NCI-H2227 (cell line): ENCODE measurements at regions not wholly inside any gene's neighbourhood (a gene's known extent, or its start where the extent isn't known, plus 50 kb on each side); places are given as distances from the start of the nearest gene placed in this dataset.

Source experiments
- DNase-seq: peaks from one replicate; lab custom pipeline; 2025; ENCODE audit not compliant: unreplicated experiment; lab: John Stamatoyannopoulos, UW

DNA sequence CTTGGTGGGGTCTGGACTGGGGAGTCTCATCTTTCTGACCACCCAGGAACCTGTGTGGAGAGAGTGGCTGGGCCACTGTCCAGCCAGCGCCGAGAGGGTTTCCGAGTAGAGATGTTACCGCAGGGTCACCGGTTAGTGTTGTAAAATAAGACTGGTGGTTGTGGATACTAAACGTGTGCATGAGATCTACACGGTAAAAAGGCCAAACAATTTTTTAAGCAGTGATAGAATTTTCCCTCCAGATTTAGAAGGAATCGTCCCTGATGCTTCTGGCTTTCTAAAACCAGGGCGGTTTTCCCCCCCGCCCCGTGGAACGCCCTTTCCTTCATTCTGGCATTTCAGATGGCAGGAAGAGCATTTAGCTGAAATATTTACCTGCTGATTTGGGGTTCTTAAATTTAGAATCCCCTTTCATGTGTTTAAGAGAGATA lies 72.6 kb upstream of the PPARA start:
- no peak for DNase-seq

DNA sequence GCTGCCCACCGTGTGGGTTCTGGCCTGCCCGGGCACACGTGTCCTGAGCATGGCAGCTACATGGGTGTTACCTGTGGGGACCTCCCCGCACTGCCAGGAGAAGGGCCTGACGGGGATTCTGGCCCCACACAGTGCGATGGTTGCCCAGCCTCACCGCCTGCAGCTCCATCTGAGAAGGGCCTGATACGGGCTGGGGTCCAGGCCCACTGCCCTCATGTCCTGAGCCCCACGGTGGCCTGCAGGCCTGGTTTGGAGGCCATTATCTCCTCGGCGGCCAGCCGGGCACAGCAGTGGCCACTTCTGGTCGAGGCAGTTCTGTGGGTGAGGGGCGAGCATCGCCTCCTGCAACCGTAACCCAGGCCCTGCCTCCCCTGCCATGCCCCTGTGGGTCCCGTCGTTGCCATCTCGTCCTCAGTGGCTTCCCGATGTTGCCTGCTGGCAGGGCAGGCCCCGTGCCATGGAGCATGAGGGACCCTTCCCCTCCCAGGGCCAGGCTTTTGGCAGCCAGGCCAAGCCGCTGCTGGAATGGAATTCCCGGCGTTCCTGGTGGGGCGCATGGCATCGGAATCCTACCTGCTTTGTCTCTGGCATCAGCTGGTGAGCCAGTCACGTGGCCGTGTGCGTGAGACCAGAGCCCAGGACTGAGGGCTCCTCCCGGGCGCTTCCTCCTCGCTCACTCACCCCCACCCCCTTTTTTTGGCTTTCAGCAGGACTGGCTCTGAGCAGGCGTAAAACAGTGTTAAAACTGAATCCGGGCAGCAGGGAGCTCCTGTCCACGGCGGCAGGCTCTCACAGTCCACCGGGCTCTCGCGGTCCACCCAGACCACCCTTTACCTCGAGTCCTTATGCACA lies 71.9 kb upstream of the PPARA start:
- DNase-seq, result peak; percentile 63

DNA sequence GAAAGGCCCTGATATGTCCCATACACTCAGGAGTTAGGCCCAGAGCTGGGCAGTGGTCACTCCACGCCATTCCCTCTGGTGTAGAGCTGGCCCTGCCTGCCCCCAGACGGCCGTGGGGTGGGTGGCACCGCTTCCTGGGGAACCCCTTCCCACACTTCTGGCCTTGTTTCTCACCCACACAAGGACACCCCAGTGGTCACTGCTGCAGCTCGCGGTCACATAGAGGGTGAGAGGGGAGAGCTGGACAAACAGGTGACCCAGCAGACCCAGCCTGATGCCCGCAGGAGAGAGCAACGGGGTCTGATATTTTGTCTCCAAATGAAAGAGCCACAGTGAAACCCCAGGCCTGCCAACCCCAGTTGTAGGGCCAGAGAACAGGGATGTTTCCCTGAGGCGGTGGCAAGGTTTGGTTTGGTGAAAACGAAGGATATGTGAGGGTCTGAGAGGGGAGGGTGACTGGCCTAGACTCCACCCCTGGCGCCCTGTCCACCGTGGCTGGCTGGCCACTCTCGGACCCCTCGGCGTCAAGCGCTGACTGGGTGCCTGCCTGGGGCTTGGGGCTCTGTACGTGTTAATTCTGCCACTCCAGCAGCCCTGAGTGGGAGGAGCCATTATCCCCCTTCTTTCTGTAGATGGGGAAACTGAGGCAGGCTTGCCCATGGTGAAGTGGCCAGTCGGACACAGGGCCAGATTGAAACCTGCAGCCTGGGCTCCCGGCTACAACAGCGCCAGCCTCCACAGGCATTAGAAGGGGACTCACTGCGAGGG lies 71.0 kb upstream of the PPARA start:
- no peak for DNase-seq

DNA sequence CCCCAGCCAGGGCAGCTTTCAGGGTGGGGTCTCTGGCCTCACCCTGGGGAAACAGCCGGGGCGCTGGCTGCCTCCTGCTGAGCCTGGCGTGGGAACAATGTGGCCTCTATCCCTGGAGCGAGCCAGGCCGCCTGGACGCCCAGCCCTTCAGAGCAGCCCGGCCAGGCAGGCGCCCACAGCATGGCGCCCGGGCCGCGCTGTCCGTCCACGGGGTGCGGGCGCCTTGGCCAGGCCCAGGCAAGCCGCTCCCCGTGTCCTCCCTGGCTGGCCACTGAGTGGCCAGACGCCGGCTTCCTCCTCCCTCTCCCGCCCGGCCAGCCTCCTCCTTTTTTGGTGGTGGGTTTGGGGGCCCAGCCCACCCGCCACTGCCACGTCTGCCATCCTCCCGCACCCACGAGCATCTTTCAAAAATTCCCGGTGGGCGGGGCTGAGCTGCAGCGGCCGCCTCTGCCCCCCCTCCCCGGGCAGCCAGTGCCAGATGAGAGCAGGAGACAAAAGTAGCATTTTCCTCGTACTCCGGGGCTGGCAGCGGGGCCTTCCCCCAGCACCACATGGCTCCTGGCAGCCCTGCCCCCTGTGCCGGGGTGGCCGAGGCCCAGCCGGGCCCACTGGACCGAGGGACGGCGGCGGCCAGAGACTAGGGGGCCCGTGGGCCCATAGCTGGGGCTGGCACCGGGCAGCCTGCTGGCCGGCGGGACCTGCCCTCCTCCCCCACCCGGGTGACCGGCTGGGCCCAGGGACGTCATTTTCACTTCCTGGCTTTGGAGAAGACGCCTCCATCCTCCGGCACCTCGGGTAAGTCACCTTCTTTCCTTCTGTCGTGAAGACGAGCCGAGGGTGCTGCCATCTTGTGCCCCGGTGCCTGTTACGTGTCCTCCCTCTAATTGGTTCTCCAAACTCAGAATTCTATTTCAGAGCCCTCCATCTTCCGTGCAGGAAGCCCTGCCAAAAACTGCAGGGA lies 70.2 kb upstream of the PPARA start:
- DNase-seq, result peak; percentile 73

DNA sequence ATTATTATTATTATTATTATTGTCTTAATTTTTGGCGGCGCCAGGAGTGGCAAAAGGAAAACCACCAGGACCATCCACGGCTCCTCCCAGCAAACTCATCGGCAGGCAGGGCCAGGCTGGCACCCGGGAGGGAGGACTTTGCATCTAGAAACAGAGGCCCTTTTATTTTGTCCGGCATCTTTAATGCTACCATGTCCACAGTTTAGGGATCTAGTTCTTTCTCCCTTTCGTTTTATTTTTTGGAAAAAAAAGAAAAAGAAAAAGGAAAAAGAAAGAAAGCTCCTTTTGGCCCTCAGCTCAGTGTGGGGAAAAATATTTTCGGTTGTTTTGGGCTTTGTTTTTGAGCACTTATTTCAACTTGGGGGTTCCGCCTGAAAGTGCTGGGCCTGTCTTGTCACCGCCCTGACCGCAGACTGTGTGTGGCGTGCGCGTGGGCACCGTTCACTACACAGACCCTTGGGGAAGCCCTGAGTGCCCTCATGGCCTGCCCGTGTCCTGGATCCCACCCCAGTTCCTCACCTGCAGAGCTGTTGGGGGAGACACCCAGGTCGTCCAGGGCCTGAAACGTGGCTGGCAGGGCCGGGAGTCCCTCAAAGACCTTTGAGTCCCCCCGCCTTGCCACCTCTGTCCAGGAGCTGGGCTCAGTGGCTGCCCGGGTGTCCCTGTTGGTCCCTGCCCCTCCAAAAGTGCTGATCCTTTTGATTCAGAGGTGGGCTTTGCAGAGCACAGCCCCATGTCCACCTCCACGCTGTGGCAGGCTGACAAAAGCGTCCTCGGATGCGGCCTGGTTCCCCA lies 69.1 kb upstream of the PPARA start:
- DNase-seq, result no peak

DNA sequence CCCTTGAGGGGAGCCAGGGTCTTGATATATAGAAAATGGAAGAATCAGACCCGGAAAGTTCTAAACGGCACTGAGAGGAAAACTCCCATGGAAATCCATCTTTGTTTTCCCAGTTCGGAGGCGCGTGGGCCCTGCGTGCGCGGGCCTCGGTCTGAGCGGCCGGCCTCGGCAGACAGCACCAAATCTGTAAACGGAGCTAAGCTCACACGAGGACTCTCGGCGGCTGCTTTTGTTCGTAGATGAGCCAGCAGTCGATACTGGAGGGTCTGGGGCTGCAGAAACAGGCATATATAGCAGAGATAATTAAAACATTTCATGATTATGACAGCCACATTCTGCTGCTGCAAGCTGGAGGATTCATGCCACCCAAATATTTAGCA lies 68.5 kb upstream of the PPARA start:
- DNase-seq, result peak; percentile 51

DNA sequence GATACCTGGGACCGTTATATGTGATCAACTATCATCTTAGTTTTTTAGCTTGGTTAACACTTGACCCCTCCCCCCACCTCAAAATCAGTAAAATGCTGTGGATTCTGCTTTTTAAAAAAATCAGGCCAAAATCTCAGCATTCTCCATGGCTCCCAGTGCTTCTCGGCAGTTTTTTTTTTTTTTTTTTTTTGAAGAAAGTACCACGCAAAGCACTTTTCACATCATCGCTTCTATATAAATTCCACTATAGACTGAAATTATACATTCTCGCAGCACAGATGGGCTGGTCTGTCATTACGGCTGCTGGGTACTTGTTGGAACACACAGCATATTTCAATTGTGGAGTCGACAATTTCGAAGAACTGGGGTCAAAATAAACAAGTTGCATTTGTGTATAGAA lies 67.7 kb upstream of the PPARA start:
- DNase-seq, result peak; percentile 61

DNA sequence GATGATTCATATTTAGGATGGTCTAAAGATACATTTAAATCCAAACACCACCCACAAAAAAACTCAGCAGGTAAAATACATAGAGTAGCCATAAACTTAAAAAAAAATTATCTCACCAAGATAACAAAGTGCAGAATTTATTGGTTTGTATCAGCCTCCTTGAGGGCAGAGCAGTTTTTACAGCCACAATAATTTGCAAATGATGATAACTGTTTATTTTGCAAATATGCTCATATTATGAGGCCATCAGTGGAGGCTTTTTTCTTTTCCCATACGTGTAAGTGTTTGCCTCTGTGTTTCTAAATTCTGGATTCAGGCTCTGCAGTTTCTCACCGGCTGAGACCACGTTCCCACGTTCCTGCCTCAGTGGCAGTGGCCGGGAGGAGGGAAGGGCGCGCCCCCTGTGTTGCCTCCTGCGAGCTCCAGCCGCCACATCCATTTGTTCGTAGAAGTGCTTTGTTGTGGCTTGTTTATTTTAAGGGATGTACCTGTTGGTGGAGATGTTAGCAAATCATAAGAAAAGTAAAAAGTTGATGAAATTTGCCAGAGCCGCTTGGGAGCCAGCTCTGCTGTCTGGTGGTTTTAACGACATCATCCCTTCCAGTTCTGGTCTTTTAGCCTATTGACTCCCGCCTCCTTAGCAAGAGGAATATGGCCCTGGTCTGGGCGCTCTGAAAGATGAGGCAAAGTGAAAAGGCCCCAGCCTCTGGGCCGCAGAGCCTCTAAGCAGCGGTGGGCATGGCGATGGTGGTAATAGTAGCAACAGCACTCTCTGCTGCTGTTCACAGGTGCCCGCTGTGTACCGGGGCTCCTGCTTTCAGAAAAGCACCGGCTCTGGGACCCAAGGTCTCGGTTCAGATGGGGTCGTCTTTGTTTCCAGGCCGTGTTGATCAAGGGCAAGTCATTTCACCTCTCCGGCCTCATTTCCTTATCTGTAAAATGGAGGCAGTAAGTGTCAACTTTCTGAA lies 66.7 kb upstream of the PPARA start:
- no peak for DNase-seq

DNA sequence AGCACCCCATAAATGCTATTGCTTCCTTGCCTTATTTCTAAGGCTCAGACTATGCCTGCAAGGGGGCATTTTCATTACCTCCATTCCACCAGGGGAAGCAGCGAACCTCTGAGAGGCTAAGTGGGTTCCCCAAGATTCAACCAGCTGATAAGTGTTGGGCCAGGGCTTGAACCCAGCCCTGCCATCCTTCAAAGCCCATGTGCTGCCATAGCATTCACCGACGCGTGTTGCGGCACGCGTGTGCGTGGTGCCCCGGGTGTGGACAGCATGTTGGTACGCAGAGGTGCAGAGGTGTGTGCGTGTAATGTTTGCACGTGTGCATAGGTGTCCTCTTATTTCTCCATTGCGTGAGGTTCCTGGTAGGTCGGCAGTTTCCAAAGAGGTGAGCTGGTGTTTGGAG lies 66.0 kb upstream of the PPARA start:
- no peak for DNase-seq

DNA sequence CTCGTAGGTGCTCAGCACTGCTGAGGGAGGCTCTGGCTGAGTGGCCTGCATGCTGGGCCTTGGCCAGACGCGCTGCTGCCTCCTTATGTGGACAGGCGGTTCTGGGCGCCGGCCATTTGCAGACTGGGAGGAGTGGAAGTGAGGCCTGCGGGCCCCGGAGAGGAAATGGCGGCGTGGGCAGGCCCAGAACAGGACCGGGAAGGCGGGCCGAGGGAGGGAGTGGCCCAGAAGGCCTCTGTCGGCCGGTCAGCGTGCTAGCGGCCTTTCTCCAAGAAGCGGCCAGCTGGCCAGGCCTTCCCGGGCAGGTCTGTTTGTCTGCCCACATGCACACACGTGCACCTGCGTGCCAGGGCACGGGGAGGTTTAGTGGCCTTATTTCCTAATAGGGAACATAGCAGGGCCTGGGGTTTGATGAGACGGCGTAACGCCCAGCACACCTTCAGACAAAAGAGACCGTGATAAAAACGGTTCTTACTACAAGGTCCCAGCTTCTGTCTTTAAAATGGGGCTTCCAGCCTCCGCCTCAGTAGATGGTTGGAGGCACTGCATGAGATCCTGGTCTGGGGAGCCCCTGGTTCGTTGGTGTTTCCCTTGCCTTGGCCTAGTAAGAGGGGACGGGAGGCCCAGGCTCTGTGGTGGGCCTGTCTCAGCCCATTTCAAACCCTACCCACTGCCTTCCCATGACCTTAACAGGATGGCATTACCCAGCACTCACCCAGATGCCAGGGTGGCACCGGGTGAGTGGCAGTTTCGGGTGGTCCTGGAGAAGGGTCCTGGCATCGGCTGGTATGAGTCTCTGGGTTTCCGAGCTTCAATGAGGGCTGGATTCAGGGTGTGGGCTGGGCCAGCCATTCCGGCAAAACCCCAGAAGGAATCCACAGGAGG lies 65.1 kb upstream of the PPARA start:
- DNase-seq, result peak; percentile 69

DNA sequence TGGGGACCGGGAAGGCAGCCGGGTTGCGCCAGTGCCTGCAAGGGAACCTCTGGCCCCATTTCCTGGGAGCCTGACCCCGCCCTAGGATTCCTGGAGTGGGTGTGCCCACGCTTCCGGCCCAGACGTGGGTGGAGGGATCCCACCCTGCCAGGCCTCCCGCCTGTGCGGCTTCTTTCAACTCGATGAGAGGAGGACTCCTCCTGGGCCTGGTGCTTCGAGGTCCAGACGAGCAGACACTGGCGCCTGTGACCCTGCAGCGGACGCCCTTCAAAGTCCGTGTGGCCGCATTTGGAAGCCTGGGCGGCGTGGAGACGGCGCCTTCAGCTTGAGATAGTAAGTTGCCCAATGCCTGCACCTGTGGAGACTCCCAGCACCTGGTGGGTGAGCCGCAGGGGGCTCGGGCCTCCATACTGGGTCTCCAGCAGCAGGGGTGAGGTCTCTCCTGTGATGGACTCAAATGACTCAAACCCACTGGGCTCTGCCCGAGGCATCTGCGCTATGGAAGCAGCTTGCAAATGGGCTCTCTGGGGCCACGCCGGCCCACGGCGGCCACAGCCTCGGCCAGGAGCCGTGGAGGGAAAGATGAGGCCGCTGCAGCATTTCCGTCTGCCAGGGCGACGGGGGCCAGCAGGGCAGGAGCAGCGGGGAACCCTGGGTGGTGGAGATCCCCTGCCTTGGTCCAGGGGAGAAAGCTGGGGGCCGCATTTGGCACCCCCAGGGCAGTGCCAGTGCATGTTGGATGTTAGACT lies 64.3 kb upstream of the PPARA start:
- DNase-seq, result no peak

DNA sequence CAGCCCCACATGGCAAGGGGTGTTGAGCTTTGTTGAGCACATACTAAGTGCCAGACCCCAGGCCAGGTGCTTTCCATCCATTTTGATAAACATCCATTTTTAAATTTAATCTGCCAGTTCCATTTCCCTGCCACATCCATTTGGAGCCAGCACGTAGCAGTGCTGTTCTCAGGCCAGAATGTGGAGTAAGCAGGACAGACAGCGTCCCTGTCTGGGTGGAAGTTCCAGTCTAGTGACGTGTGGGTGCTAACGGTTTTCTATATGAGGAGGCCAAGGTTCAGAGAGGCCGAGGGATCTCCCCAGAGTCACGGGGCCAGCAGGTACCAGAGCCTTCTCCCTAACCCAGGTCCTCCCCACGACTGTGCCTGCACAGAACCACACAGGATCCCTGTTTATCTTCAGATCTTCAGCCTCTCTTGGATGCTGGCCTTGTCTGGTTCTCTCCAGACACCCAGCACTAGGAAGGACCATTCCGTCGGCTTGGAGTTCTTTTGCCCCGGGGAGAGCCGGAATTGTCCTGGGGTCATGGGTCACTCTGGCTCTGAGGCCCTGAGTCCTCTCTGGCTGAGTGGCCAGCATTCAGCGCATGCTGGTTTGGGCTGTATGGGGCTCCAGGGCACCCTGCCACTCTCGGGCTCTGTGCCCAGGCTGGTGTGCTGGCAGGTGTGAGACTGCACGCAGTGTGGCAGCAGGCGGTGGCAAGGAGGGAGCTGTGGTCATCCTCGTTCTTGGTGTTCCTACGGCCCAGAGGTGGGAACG lies 63.6 kb upstream of the PPARA start:
- no peak for DNase-seq

DNA sequence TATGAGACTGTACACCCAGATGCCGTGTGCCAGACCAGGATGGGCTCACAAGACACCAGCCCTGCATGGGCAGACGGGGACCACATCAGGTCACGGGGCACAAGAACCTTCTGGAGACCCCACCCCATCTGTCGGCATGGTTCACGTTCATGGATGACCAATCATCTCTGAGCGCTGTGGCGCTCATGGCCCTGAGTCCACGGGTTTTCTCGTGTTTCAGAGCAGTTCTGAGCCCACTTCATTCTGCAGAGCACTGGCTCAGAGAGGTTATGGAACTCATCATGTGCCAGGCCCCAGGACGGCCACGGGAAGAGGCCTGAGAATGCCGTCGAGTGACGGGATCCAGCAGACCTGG lies 63.0 kb upstream of the PPARA start:
- DNase-seq, result no peak

DNA sequence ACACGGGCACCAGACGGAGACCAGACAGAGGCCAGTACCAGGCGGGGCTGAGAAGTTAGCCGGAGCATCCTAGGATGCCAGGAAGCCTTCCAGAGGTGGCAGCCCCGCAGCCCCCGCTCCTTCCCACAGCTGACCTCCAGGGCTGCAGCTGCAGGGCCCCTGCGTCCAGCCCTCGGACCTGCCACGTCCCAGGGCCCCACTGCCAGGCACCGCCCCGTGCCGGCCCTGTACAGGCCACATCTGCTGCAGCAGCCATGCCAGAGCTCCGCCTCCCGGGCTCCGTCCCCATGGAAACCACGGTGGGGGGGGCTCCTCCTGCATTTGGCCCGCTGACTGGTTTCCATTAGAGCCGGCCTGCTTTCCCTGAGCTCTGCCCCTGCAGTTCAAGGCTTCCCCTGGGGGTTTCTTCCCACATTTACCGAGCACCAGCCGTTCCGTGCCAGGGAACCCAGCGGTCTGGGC lies 62.5 kb upstream of the PPARA start:
- DNase-seq, result peak; percentile 84

DNA sequence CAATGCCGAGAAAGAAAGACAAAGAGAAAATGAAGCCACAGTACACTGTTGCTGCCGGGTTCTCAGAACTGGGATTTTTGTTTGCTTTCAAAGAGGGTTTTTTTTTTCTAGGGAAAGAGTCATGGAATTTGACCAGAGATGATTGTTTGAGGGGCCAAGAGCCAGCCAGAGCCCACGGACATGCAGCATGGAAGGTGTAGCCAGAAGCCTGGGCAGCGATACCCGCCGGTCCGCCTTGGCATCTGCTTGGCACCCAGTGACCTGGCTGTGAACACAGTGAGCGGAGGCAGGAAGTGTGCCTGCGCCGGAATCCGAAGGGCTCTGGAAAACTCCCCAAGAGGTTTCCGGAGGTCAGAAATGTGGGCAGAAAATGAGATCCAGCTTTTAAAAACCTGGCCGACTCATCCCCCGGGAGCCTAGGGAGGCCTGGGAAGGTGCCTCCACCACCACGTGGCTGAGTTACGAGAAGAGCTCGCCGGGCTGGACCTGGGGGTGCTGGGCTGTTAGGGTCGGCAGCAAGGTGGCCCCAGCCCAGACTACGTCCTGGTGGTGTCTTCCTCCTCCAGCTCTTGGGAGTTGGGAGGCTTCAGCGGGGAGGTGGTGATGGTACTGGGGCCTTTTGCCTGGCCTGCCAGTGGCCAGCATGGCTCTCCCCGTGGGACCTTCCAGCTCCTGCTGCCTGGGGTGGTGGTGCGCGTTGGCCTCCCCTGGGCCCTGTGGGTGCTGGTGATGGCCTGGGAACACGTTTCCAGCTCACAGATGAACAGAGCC lies 61.6 kb upstream of the PPARA start:
- DNase-seq, result no peak

DNA sequence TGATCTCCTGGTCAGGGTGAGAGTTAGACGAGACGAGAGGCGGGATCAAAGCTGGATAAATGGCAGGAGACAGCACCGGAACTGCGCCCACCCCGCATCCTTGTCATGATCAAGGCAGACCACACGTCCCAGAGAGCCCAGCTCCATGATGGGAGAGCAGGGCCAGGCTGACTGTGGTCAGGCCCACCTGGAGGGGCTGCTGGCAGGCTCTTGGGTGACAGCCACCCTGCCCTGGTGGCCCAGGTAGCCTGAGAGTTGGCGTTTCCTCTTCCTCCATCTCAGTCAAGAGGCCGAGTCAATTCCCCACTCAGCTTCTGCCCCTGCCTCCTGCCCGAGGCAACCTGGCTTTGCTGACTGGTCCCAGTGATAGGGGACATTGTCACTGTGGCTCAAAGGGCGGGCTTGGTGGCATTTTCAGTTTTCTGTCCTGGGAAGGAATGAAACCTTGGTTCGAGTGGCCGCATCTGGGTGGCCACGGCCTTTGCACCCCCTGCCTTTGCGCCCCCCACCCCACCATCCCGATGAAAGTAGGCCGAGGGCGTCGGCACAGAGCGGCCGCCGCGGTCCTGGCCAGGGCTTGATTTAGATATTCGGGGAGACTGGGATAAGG lies 60.8 kb upstream of the PPARA start:
- DNase-seq, result no peak
